ENCODE measurements at regions not wholly inside any gene's neighbourhood (a gene's known extent, or its start where the extent isn't known, plus 50 kb on each side); places are given as distances from the start of the nearest gene placed in this dataset.

DNA sequence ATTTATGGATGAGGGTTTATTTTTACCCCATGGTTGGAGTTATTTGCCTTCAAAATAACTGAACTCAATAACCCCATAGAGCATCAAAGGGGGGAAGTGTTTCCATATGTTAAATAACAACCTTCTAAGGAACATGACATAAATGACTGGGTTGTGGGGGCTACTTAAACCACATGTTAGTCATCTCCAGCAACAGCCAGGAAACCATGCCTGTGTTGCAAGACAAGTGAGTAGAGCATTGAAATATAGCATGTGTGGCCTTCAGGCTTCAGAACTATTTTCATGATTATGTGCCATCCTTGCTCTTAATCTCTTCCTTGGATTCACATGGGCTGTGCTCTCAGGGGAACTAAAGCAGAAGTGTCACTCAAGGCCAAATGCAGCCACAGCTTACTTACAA is 431.2 kb downstream of the AGTPBP1 start:
- TF ChIP-seq, protein P1, sequence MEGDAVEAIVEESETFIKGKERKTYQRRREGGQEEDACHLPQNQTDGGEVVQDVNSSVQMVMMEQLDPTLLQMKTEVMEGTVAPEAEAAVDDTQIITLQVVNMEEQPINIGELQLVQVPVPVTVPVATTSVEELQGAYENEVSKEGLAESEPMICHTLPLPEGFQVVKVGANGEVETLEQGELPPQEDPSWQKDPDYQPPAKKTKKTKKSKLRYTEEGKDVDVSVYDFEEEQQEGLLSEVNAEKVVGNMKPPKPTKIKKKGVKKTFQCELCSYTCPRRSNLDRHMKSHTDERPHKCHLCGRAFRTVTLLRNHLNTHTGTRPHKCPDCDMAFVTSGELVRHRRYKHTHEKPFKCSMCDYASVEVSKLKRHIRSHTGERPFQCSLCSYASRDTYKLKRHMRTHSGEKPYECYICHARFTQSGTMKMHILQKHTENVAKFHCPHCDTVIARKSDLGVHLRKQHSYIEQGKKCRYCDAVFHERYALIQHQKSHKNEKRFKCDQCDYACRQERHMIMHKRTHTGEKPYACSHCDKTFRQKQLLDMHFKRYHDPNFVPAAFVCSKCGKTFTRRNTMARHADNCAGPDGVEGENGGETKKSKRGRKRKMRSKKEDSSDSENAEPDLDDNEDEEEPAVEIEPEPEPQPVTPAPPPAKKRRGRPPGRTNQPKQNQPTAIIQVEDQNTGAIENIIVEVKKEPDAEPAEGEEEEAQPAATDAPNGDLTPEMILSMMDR (conservative IDR thresholded peaks at IDR 0.05) = no peak
- TF ChIP-seq ZFX (IDR thresholded peaks at IDR 0.05) = no peak
